ENCODE measurements at regions not wholly inside any gene's neighbourhood (a gene's known extent, or its start where the extent isn't known, plus 50 kb on each side); places are given as distances from the start of the nearest gene placed in this dataset.

GRCh38 chr1:2967329-2967725 lies 53.9 kb upstream of the ACTRT2 start:
- H3K4me1 ChIP-seq = no peaks in the 10 kb centered on the region
- H3K27ac ChIP-seq = no peak overlapping the region
- H3K36me3 ChIP-seq (ENCODE audit: insufficient read depth in 1 of 2, low read depth in 1 of 2) = no peaks in the 10 kb centered on the region
- DNase-seq (peak in 1 of 2 donors; percentile 38), ATAC-seq (no peak)
- peaks cover 0 to 19% (median 14%) of the 10 kb centered on the region in 3 donors for H3K27me3 ChIP-seq (ENCODE audit: insufficient read depth in 3 of 3, low read length in 2 of 3)
- no peaks in the 10 kb centered on the region for H3K9me3 ChIP-seq
- intact Hi-C loops (cut with DNase I) = no loop called here
- no peak for TF ChIP-seq CTCF (IDR thresholded peaks at IDR 0.05)
- H3K4me3 ChIP-seq = no peak overlapping the region
- WGBS, 3 donors = 65 to 76% (median 76%) methylated on average over 11 to 15 of the region's 15 CpGs

- no peak for TF ChIP-seq CTCF (IDR thresholded peaks at IDR 0.05)
- Histone ChIP-seq H3K9me3 (no peaks in the 10 kb centered on the region), H3K27ac (no peak overlapping the region), H3K27me3 (ENCODE audit: insufficient read depth in 3 of 3, low read length in 2 of 3) (peaks cover 0 to 19% (median 14%) of the 10 kb centered on the region in 3 donors), H3K4me1 (no peaks in the 10 kb centered on the region), H3K4me3 (no peak overlapping the region), H3K36me3 (ENCODE audit: insufficient read depth in 1 of 2, low read depth in 1 of 2) (no peaks in the 10 kb centered on the region)
- intact Hi-C loops (cut with DNase I) = no loop called here
- ATAC-seq (no peak), DNase-seq (peak in 1 of 2 donors; percentile 18)
- 64 to 68% (median 65%) methylated on average over 10 of the region's 10 CpGs for WGBS, 3 donors
Measured at GRCh38 chr1:2967881-2968280, 53.4 kb upstream of the ACTRT2 start.

- H3K27ac ChIP-seq = no peak overlapping the region
- no peaks in the 10 kb centered on the region for H3K36me3 ChIP-seq (ENCODE audit: insufficient read depth in 1 of 2, low read depth in 1 of 2)
- ATAC-seq (no peak), DNase-seq (no peak)
- peaks cover 0 to 19% (median 14%) of the 10 kb centered on the region in 3 donors for H3K27me3 ChIP-seq (ENCODE audit: insufficient read depth in 3 of 3, low read length in 2 of 3)
- 58 to 72% (median 62%) methylated on average over 25 of the region's 25 CpGs for WGBS, 3 donors
- TF ChIP-seq CTCF (IDR thresholded peaks at IDR 0.05) = no peak
- no peak overlapping the region for H3K4me3 ChIP-seq
- no peaks in the 10 kb centered on the region for H3K4me1 ChIP-seq
- intact Hi-C loops (cut with DNase I) = no loop called here
- H3K9me3 ChIP-seq = no peaks in the 10 kb centered on the region
Measured at GRCh38 chr1:2968471-2968881, 52.8 kb upstream of the ACTRT2 start.

GRCh38 chr1:2969011-2969844 lies 52.0 kb upstream of the ACTRT2 start:
- 75 to 77% (median 76%) methylated on average over 16 of the region's 16 CpGs for WGBS, 3 donors
- H3K9me3 ChIP-seq = no peaks in the 10 kb centered on the region
- DNase-seq (no peak), ATAC-seq (no peak)
- peaks cover 0 to 19% (median 14%) of the 10 kb centered on the region in 3 donors for H3K27me3 ChIP-seq (ENCODE audit: insufficient read depth in 3 of 3, low read length in 2 of 3)
- no peaks in the 10 kb centered on the region for H3K36me3 ChIP-seq (ENCODE audit: insufficient read depth in 1 of 2, low read depth in 1 of 2)
- intact Hi-C loops (cut with DNase I) = no loop called here
- H3K4me3 ChIP-seq = no peak overlapping the region
- no peak overlapping the region for H3K27ac ChIP-seq
- TF ChIP-seq CTCF (IDR thresholded peaks at IDR 0.05) = no peak
- no peaks in the 10 kb centered on the region for H3K4me1 ChIP-seq
